Activated B cell treated with CpG ODN at 0.5 μM for 24 hours (primary cell): ENCODE measurements at regions not wholly inside any gene's neighbourhood (a gene's known extent, or its start where the extent isn't known, plus 50 kb on each side); places are given as distances from the start of the nearest gene placed in this dataset.

ENCODE experiments used
- ATAC-seq: fragments of 200-7000 bp; cut with Tn5 transposase; one replicate; pipeline ENCODE4 v1.10.0; 2021; ENCODE audit warnings: low read depth, mild to moderate bottlenecking, moderate library complexity
- CTCF ChIA-PET: fragments of 350-600 bp; sonication (Branson Sonifier 250); formaldehyde crosslinking; loops from one replicate; lab custom pipeline; 2021; ENCODE audit warnings: antibody characterized with exemption; lab: Charles Lee
- POLR2A ChIA-PET: fragments of 350-600 bp; sonication (Branson Sonifier 250); formaldehyde crosslinking; loops from one replicate; lab custom pipeline; 2021; ENCODE audit warnings: antibody characterized with exemption; lab: Charles Lee
- DNase-seq: peaks from one replicate; pipeline ENCODE4 v3.0.0; 2022
- H3K27ac Mint-ChIP-seq: one replicate; pipeline ENCODE4 v1.8.0; 2020; ENCODE audit warnings: mixed read lengths
- H3K27me3 Mint-ChIP-seq: one replicate; pipeline ENCODE4 v1.8.0; 2021; ENCODE audit warnings: mixed read lengths
- H3K36me3 Mint-ChIP-seq: one replicate; pipeline ENCODE4 v1.8.0; 2021; ENCODE audit warnings: low read depth, mixed read lengths
- H3K4me1 Mint-ChIP-seq: one replicate; pipeline ENCODE4 v1.8.0; 2021; ENCODE audit warnings: mixed read lengths
- H3K4me3 Mint-ChIP-seq: one replicate; pipeline ENCODE4 v1.8.0; 2020; ENCODE audit warnings: mild to moderate bottlenecking, mixed read lengths
- H3K9me3 Mint-ChIP-seq: one replicate; pipeline ENCODE4 v1.8.0; 2020; ENCODE audit warnings: mixed read lengths
- CTCF ChIP-seq: fragments of 200-600 bp; IDR thresholded peaks from one replicate; pipeline ENCODE4 v1.8.0; 2022; ENCODE audit warnings: antibody characterized with exemption, mild to moderate bottlenecking
- intact Hi-C: fragments of 100-400 bp; cut with micrococcal nuclease; formaldehyde crosslinking; loops from one replicate; pipeline ENCODE4 v1.15.1; 2024

DNA sequence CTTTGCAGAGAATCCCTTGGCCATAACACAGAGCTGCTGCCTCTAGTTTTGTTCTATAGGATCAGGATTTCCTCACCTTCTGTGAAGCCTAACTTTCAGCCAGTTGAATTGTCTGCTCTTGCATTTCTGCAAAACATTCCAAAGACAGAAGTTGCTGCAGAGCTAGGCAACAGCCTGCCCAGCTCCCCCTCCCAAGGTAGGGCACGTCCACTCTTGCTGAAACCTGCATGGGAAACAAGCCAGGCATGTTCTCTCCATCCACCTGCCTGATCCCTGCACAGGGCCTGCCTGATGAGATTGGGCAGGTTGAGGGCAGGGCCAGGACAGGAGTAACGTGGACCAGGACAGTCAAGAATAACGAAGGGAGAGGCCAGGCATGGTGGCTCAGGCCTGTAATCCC is 58.9 kb upstream of the NAA20 start:
- POLR2A ChIA-PET = no interaction called here
- no peaks in the 10 kb centered on the region for H3K36me3 Mint-ChIP-seq

GRCh38 chr20:19958928-19959327 is 58.2 kb upstream of the NAA20 start:
- Mint-ChIP-seq H3K4me1 (no peaks in the 10 kb centered on the region), H3K36me3 (no peaks in the 10 kb centered on the region), H3K27me3 (no peaks in the 10 kb centered on the region), H3K4me3 (no peak overlapping the region), H3K9me3 (no peaks in the 10 kb centered on the region), H3K27ac (no peak overlapping the region)
- ChIA-PET CTCF (no interaction called here), POLR2A (no interaction called here)
- ATAC-seq (no peak), DNase-seq (no peak)
- intact Hi-C loops = no loop called here
- no peak for TF ChIP-seq CTCF

More for the DNA sequence above, 58.9 kb upstream of the NAA20 start:
- Mint-ChIP-seq H3K27me3 (no peaks in the 10 kb centered on the region), H3K4me1 (peaks cover 2% of the 10 kb centered on the region), H3K9me3 (no peaks in the 10 kb centered on the region), H3K27ac (no peak overlapping the region), H3K4me3 (no peak overlapping the region)
- DNase-seq = no peak
- no peak for TF ChIP-seq CTCF
- no peak for ATAC-seq
- intact Hi-C loops = no loop called here
- CTCF ChIA-PET = no interaction called here

- H3K27me3 Mint-ChIP-seq = no peaks in the 10 kb centered on the region
These were observed 56.4 kb upstream of the NAA20 start for GRCh38 chr20:19960745-19961144.

DNA sequence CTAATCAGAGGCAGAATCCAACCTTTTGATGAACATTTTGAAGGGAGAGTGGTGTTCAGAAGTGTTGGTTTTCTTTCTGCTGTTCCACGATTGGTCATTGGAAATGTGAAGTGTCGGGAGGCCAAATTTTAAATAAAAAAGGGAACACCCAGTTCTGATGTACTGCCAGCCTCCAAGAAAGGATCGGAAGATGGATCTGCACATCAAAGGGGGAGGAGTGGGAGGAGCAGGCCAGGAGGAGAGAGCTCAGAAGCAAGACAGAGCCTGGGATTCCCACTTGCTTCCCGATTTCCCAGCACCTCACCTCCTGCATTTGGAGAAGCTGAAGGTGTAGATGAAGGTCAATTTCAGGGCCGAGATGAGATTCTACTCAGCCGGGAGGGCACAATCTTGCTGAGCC is 55.9 kb upstream of the NAA20 start:
- ATAC-seq = no peak
- Mint-ChIP-seq H3K27me3 (no peaks in the 10 kb centered on the region), H3K4me1 (no peaks in the 10 kb centered on the region), H3K9me3 (no peaks in the 10 kb centered on the region), H3K4me3 (no peak overlapping the region), H3K27ac (no peak overlapping the region), H3K36me3 (no peaks in the 10 kb centered on the region)
- POLR2A ChIA-PET = no interaction called here
- TF ChIP-seq CTCF = no peak
- DNase-seq = no peak
- intact Hi-C loops = no loop called here
- CTCF ChIA-PET = no interaction called here

More at GRCh38 chr20:19960745-19961144, 56.4 kb upstream of the NAA20 start:
- CTCF ChIA-PET = no interaction called here
- ATAC-seq (no peak), DNase-seq (no peak)
- Mint-ChIP-seq H3K4me1 (no peaks in the 10 kb centered on the region), H3K36me3 (no peaks in the 10 kb centered on the region), H3K27ac (no peak overlapping the region), H3K9me3 (no peaks in the 10 kb centered on the region), H3K4me3 (no peak overlapping the region)
- no peak for TF ChIP-seq CTCF
- intact Hi-C loops = no loop called here
- POLR2A ChIA-PET = no interaction called here

DNA sequence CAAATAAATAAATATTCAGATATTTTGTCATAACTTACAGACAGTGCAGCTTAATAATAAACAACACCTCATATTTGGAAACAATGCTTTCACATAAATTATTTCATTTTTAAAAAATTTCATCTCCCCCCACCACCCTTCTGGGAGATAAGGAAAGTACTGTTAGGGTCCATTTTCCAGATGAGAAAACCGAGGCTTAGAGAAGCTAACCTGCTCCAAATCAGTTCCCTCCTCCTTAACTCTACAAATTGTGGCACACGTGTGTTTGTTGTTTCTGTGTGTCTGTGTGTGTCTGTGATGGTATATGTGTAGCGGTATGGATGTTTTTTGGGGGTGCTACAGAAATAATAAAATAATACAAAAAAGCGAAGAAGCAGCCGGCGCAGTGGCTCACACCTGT is 54.2 kb upstream of the NAA20 start:
- H3K4me3 Mint-ChIP-seq = no peak overlapping the region
- no peak for ATAC-seq
- ChIA-PET CTCF (no interaction called here), POLR2A (no interaction called here)
- no peak overlapping the region for H3K27ac Mint-ChIP-seq
- intact Hi-C loops = no loop called here
- DNase-seq = no peak
- no peaks in the 10 kb centered on the region for H3K9me3 Mint-ChIP-seq
- TF ChIP-seq CTCF = no peak
- no peaks in the 10 kb centered on the region for H3K27me3 Mint-ChIP-seq
- H3K36me3 Mint-ChIP-seq = no peaks in the 10 kb centered on the region
- H3K4me1 Mint-ChIP-seq = no peaks in the 10 kb centered on the region
